ENCODE measurements at regions not wholly inside any gene's neighbourhood (a gene's known extent, or its start where the extent isn't known, plus 50 kb on each side); places are given as distances from the start of the nearest gene placed in this dataset.

DNA sequence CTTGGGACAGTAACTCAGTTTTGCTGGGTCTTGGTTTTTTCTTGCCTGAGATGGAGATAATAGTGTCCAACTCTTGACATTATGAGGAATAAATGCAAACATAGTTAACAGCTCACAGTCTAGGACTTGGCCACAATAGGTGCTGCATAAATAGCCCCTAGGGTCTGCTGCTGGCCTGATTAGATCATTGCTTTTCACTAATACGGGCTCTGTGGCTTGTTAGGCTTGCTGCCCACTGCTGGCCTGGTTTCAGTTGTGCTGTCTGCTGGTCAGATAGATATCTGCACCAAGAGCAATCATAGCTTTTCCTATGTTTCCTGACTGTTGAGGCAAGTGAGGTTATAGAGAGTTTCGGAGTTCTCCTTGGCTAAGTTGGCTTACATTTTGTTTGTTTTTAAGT, 246.1 kb downstream of the DNAJB9 start:
- no peak for FAIRE-seq
- no peak for ATAC-seq
- no peak for DNase-seq (ENCODE audit: low read depth, low spot score)
- POLR2A ChIA-PET, result no interaction called here
- Histone ChIP-seq H3K9me3 (replicated peaks; ENCODE audit: control insufficient read depth, insufficient read depth, low read length) (no peaks in the 10 kb centered on the region), H3K4me2 (ENCODE audit: control insufficient read depth, insufficient read depth) (no peak overlapping the region), H3K36me3 (ENCODE audit: control insufficient read depth in 2 of 2, insufficient read depth in 2 of 2, low read length in 1 of 2) (no peaks in the 10 kb centered on the region), H2AFZ (ENCODE audit: control insufficient read depth, low read depth, low read length) (no peak overlapping the region), H4K20me1 (ENCODE audit: control insufficient read depth, insufficient read depth) (no peaks in the 10 kb centered on the region), H3K4me1 (ENCODE audit: control insufficient read depth, insufficient read depth, low read length) (no peaks in the 10 kb centered on the region), H3K4me3 (no peak overlapping the region), H3K27ac (ENCODE audit: control insufficient read depth, insufficient read depth) (no peak overlapping the region), H3K27me3 (replicated peaks in 1 of 2; ENCODE audit: control insufficient read depth in 2 of 2, insufficient read depth in 2 of 2, low read length in 1 of 2) (no peaks in the 10 kb centered on the region), H3K79me2 (ENCODE audit: control insufficient read depth, insufficient read depth, low read length) (no peaks in the 10 kb centered on the region), H3K9ac (ENCODE audit: control insufficient read depth, insufficient read depth, low read length) (no peak overlapping the region)
- in situ Hi-C loops (cut with MboI), result no loop called here
- 7% methylated on average over 2 of the region's 2 CpGs for WGBS (ENCODE audit: insufficient coverage, insufficient replicate concordance, low lambda C conversion rate, missing lambda C conversion rate)
- intact Hi-C loops (cut with micrococcal nuclease; ENCODE audit: unreplicated experiment), result no loop called here
- CTCF ChIA-PET, result no interaction called here
- SMC1A ChIA-PET (ENCODE audit: uncharacterized antibody, unreplicated experiment), result no interaction called here
- TF ChIP-seq HDAC6 (IDR thresholded peaks at IDR 0.05; ENCODE audit: unreplicated experiment) (no peak), JUND (IDR thresholded peaks at IDR 0.05; ENCODE audit: low read depth, low read length) (no peak), ZNF622 (IDR thresholded peaks at IDR 0.05) (no peak), SREBF2 (IDR thresholded peaks at IDR 0.05; ENCODE audit: low read length) (no peak), SMC3 (IDR thresholded peaks at IDR 0.05; ENCODE audit: borderline replicate concordance, low read length) (no peak), MEF2B (IDR thresholded peaks at IDR 0.05; ENCODE audit: partially characterized antibody, poor library complexity, severe bottlenecking) (no peak), CREM (IDR thresholded peaks at IDR 0.05; ENCODE audit: low read depth) (no peak), ZNF217 (IDR thresholded peaks at IDR 0.05) (no peak), POLR2AphosphoS2 (IDR thresholded peaks at IDR 0.05; ENCODE audit: low read depth, low read length) (no peak), SMAD1 (IDR thresholded peaks at IDR 0.05; ENCODE audit: low read depth, partially characterized antibody) (no peak)
- RAD21 ChIA-PET (ENCODE audit: unreplicated experiment), result no interaction called here
- BruUV-seq (replicated peaks), result no TSS peak

- no peak overlapping the region for H3K27ac ChIP-seq (ENCODE audit: control insufficient read depth, insufficient read depth)
- H3K79me2 ChIP-seq (ENCODE audit: control insufficient read depth, insufficient read depth, low read length), result no peaks in the 10 kb centered on the region
- FAIRE-seq, result no peak
- CTCF ChIA-PET, result no interaction called here
- no peak overlapping the region for H2AFZ ChIP-seq (ENCODE audit: control insufficient read depth, low read depth, low read length)
- SMC1A ChIA-PET (ENCODE audit: uncharacterized antibody, unreplicated experiment), result no interaction called here
- no TSS peak for BruUV-seq (replicated peaks)
- no peaks in the 10 kb centered on the region for H3K36me3 ChIP-seq (ENCODE audit: control insufficient read depth in 2 of 2, insufficient read depth in 2 of 2, low read length in 1 of 2)
- no peak for DNase-seq (ENCODE audit: low read depth, low spot score)
- no peaks in the 10 kb centered on the region for H3K27me3 ChIP-seq (replicated peaks in 1 of 2; ENCODE audit: control insufficient read depth in 2 of 2, insufficient read depth in 2 of 2, low read length in 1 of 2)
- no peak overlapping the region for H3K4me2 ChIP-seq (ENCODE audit: control insufficient read depth, insufficient read depth)
- intact Hi-C loops (cut with micrococcal nuclease; ENCODE audit: unreplicated experiment), result no loop called here
- no peak overlapping the region for H3K4me3 ChIP-seq
- no peaks in the 10 kb centered on the region for H4K20me1 ChIP-seq (ENCODE audit: control insufficient read depth, insufficient read depth)
- no peak overlapping the region for H3K9ac ChIP-seq (ENCODE audit: control insufficient read depth, insufficient read depth, low read length)
- RAD21 ChIA-PET (ENCODE audit: unreplicated experiment), result no interaction called here
- 3% methylated on average over 2 of the region's 2 CpGs for WGBS (ENCODE audit: insufficient coverage, insufficient replicate concordance, low lambda C conversion rate, missing lambda C conversion rate)
- POLR2A ChIA-PET, result no interaction called here
- in situ Hi-C loops (cut with MboI), result no loop called here
- no peak for ATAC-seq
- H3K4me1 ChIP-seq (ENCODE audit: control insufficient read depth, insufficient read depth, low read length), result no peaks in the 10 kb centered on the region
- H3K9me3 ChIP-seq (replicated peaks; ENCODE audit: control insufficient read depth, insufficient read depth, low read length), result no peaks in the 10 kb centered on the region
- TF ChIP-seq SPI1 (IDR thresholded peaks at IDR 0.05; ENCODE audit: borderline replicate concordance, insufficient read depth, low read depth, low read length) (no peak), TAF1 (IDR thresholded peaks at IDR 0.05; ENCODE audit: borderline replicate concordance, low read depth, low read length) (no peak), MEF2A (IDR thresholded peaks at IDR 0.05; ENCODE audit: insufficient read depth, low read depth, low read length) (no peak), SRF (IDR thresholded peaks at IDR 0.05; ENCODE audit: low read depth in 2 of 2, low read length in 2 of 2) (no peak), ATF2 (IDR thresholded peaks at IDR 0.05; ENCODE audit: low read length) (no peak), BHLHE40 (IDR thresholded peaks at IDR 0.05; ENCODE audit: borderline replicate concordance in 1 of 2, low read depth in 2 of 2, low read length in 1 of 2) (no peak), YBX1 (IDR thresholded peaks at IDR 0.05) (no peak), NR2F1 (conservative IDR thresholded peaks at IDR 0.05) (no peak)
- TF ChIP-seq, protein P1, sequence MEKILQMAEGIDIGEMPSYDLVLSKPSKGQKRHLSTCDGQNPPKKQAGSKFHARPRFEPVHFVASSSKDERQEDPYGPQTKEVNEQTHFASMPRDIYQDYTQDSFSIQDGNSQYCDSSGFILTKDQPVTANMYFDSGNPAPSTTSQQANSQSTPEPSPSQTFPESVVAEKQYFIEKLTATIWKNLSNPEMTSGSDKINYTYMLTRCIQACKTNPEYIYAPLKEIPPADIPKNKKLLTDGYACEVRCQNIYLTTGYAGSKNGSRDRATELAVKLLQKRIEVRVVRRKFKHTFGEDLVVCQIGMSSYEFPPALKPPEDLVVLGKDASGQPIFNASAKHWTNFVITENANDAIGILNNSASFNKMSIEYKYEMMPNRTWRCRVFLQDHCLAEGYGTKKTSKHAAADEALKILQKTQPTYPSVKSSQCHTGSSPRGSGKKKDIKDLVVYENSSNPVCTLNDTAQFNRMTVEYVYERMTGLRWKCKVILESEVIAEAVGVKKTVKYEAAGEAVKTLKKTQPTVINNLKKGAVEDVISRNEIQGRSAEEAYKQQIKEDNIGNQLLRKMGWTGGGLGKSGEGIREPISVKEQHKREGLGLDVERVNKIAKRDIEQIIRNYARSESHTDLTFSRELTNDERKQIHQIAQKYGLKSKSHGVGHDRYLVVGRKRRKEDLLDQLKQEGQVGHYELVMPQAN (conservative IDR thresholded peaks at IDR 0.05), result no peak
Measured at GRCh38 chr7:108818742-108819141, 249.1 kb downstream of the DNAJB9 start.
